ENCODE measurements at regions not wholly inside any gene's neighbourhood (a gene's known extent, or its start where the extent isn't known, plus 50 kb on each side); places are given as distances from the start of the nearest gene placed in this dataset.

DNA sequence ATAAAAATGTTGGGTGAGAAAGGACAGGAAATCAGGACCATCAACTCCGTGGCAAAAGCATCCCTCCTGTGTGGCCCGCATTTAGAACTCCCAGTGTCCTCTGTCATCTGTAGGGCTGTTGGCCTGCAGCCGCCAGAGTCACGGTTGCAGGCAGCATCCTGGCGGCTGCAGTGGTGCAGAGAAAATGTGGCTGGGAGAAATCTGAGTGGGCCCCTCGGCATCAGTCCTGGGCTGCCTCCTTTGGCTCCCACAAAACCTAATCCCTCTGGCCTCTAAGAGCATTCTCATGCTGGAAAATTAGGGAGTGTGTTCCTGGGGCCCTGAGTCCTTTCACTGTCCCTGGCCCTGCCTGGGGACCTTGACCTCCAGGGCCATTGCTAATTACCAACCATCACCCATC lies 121.9 kb downstream of the WT1 start:
- TF ChIP-seq ZFX (IDR thresholded peaks at IDR 0.05; ENCODE audit: borderline replicate concordance): no peak
- TF ChIP-seq, protein P1, sequence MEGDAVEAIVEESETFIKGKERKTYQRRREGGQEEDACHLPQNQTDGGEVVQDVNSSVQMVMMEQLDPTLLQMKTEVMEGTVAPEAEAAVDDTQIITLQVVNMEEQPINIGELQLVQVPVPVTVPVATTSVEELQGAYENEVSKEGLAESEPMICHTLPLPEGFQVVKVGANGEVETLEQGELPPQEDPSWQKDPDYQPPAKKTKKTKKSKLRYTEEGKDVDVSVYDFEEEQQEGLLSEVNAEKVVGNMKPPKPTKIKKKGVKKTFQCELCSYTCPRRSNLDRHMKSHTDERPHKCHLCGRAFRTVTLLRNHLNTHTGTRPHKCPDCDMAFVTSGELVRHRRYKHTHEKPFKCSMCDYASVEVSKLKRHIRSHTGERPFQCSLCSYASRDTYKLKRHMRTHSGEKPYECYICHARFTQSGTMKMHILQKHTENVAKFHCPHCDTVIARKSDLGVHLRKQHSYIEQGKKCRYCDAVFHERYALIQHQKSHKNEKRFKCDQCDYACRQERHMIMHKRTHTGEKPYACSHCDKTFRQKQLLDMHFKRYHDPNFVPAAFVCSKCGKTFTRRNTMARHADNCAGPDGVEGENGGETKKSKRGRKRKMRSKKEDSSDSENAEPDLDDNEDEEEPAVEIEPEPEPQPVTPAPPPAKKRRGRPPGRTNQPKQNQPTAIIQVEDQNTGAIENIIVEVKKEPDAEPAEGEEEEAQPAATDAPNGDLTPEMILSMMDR (IDR thresholded peaks at IDR 0.05): no peak
- no peak overlapping the region for H3K27ac ChIP-seq

DNA sequence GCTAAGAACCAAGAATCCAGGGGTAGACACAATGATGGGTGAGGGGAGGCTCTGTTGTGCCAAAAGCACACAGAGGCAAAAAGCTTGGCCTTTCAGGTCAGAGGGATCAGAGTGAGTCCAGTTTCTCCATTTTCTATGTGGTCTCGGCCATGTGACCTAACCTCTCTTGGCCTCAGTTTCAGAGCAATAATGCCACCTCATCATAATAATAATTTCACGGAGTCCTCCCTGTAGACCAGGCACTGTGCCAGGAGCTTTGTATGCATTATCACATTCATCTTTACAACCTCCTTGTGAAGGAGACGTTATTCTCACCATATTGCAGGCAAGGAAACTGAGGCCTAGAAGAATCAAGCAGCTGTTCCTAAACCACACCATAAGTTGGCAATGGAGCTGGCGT lies 120.2 kb downstream of the WT1 start:
- no peak for TF ChIP-seq ZFX (IDR thresholded peaks at IDR 0.05; ENCODE audit: borderline replicate concordance)
- TF ChIP-seq, protein P1 (IDR thresholded peaks at IDR 0.05): no peak

DNA sequence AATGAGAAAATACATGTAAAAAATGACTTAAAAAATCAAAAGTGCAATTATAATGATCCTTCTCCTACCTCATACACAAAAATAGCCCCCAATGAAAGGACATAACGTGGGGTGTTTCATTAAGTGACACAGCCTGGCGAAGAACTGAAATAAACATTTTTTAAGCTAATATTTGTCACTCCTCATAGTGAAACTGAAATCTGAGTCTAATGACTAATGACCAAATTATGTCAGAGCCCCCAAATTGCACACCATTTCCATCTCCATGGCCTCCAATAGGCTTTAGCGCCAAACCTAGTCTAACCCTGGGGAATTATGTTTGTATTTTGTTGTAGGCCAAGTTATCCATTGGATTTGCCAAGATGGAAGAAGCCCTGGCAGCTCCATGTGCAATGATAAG lies 119.1 kb downstream of the WT1 start:
- no peak for TF ChIP-seq ZFX (IDR thresholded peaks at IDR 0.05; ENCODE audit: borderline replicate concordance)
- TF ChIP-seq, protein P1 (IDR thresholded peaks at IDR 0.05): no peak
- no peak overlapping the region for H3K27ac ChIP-seq

More for the DNA sequence above, 120.2 kb downstream of the WT1 start:
- no peak overlapping the region for H3K27ac ChIP-seq

DNA sequence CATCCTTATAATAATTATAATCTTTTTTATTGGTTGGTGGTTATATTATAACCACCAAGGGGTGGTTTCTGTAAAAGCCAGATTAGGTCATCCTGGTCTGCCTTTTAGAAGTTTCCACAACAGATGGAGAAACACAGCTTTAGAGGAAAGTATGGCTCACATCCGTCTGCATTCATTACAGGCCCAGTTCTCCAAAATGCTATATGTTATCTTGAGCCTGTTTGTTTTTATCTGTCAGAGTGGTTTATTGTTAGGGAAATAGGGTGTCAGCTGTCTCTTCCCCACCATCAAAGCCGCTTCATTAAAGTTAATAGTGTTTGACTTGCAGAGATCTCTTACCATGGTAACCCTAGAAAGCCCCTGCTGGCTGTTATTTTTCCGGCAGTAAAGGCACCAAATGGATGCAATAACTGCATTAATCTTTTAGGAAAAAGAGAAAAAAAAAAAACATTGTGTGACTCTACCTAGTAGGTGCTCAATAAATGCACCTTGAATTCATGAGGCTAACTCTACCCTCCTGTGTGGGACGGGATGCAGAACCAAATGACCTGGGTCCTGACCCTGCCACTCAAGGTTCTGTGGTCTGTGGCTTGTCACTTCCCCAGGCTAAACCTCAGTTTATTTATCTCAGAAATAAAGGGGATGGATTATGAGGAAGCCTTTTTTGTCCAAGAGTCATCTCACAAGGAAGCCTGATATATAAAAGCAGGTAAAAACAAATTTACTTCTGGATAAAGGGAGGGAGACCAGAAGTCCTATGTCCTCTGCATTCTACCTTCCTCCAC lies 118.3 kb downstream of the WT1 start:
- TF ChIP-seq ZFX (IDR thresholded peaks at IDR 0.05; ENCODE audit: borderline replicate concordance): no peak
- TF ChIP-seq, protein P1 (IDR thresholded peaks at IDR 0.05): no peak
- H3K27ac ChIP-seq: no peak overlapping the region

DNA sequence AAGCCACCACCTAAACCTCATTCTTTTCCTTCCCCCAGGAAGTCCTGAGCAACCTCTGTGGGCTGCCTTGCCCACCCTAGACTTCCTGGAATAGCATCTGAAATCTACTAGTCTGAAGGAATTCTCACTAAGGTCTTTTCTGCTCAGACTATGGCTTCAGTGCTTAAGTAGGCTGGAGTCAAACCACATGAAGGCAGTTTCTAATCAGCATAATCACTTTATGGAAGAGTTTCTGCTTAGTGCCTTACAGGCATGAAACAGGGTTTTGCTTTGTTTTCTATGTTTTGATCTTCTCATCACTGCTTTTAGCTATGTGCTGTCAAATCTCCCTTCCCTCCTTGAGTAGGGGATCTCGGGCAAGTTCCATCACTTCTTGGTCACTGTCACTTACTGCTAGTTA lies 117.7 kb downstream of the WT1 start:
- no peak overlapping the region for H3K27ac ChIP-seq
- TF ChIP-seq, protein P1 (IDR thresholded peaks at IDR 0.05): no peak
- TF ChIP-seq ZFX (IDR thresholded peaks at IDR 0.05; ENCODE audit: borderline replicate concordance): no peak

DNA sequence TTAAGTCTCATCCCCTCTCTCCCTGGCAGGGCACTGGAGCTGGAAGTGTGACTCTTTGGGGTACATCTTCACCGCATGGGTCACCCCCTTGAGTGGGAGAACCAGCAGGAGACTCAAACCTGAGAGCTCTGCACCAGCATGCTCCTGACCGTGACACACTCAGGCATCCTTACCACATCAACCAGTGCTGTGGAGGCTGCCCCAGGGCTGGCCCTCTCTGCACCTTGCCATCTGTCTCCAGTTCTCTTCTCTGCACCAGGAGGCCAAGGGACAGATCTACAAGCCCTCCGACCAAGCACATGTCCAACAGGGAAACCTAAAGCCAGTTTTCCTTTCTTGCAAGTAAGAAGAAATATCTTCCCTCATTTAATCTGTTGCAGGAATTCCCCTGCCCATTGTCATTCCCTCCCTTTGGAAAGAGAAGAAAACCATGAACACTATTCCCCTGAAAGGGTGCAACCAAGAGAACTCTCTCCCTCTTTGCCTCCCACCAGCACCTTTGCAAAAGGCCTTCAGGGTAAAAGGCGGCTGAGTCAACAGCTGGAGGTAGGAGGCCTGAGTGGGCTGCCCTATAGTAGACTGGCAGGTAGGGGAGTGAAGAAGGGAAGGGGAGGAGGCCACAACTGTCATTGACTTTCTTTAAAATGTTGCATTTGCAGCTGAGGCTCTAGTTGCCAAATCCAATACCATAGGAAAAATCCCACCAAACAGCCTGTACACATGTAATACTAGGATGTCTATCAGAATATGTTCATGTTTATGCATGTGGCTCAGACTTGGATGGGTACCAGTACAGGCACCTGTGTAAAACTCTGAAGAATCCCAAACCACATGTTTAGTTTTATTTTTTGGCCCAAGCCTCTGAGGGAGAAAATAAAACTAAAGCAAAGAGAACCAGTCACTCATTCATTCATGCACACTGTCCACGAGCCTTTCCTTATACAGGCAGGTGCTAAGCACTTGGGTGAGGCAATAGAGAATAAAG lies 117.0 kb downstream of the WT1 start:
- no peak for TF ChIP-seq ZFX (IDR thresholded peaks at IDR 0.05; ENCODE audit: borderline replicate concordance)
- TF ChIP-seq, protein P1 (IDR thresholded peaks at IDR 0.05): no peak
- H3K27ac ChIP-seq: no peak overlapping the region

DNA sequence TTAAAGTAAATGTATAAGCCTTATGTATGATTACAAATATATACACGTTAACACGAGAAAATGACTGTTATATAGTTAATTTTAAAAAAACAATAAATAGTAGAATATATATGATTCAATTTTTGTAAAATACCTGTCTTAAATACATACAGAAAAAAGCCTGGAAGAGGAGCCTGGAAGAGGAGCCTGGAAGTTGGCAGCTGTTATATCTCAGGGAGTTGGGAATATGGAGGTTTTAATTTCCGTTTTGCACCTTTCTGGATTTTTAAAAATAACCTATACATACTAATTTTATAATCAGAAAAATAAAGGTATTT lies 111.6 kb downstream of the WT1 start:
- TF ChIP-seq, protein P1 (IDR thresholded peaks at IDR 0.05): peak; percentile 50
- no peak for TF ChIP-seq ZFX (IDR thresholded peaks at IDR 0.05; ENCODE audit: borderline replicate concordance)
- H3K27ac ChIP-seq: no peak overlapping the region

All from 22Rv1 (cell line).